WTC11 (cell line): ENCODE measurements at regions not wholly inside any gene's neighbourhood (a gene's known extent, or its start where the extent isn't known, plus 50 kb on each side); places are given as distances from the start of the nearest gene placed in this dataset.

Source experiments
- CBFB ChIP-seq: sonication (generic); formaldehyde crosslinking; IDR thresholded peaks from 2 replicates; pipeline ENCODE4 v1.8.1; 2022; ENCODE audit warnings: mild to moderate bottlenecking, low read depth, missing genetic modification reagents
- CREB1 ChIP-seq: sonication (generic); formaldehyde crosslinking; IDR thresholded peaks from 2 replicates; pipeline ENCODE4 v1.8.0; 2023; ENCODE audit warnings: mild to moderate bottlenecking, missing genetic modification reagents
- CTCF ChIP-seq: fragments of 200-600 bp; IDR thresholded peaks from 2 replicates; pipeline ENCODE4 v1.8.0; 2022; ENCODE audit warnings: antibody characterized with exemption
- FOXK1 ChIP-seq: sonication (generic); formaldehyde crosslinking; IDR thresholded peaks from 2 replicates; pipeline ENCODE4 v1.8.0; 2022; ENCODE audit warnings: mild to moderate bottlenecking, moderate library complexity, missing genetic modification reagents
- HMGA2 ChIP-seq: fragments of 250-450 bp; sonication (Bioruptor Pico); IDR thresholded peaks from 2 replicates; pipeline ENCODE4 v1.4.0; 2021; ENCODE audit warnings: mild to moderate bottlenecking, moderate library complexity
- NFE2L1 ChIP-seq: sonication (generic); formaldehyde crosslinking; IDR thresholded peaks from 2 replicates; pipeline ENCODE4 v1.8.1; 2023; ENCODE audit warnings: missing genetic modification reagents
- NR2C2 ChIP-seq: sonication (generic); formaldehyde crosslinking; IDR thresholded peaks from 2 replicates; pipeline ENCODE4 v1.8.0; 2022; ENCODE audit warnings: mild to moderate bottlenecking, missing genetic modification reagents
- OVOL2 ChIP-seq: fragments of 250-450 bp; sonication (Bioruptor Pico); IDR thresholded peaks from 2 replicates; pipeline ENCODE4 v1.9.0; 2021; ENCODE audit warnings: mild to moderate bottlenecking, borderline replicate concordance
- SP1 ChIP-seq: sonication (generic); formaldehyde crosslinking; conservative IDR thresholded peaks from 2 replicates; pipeline ENCODE4 v1.8.1; 2022; ENCODE audit warnings: missing genetic modification reagents
- USF1 ChIP-seq: sonication (generic); formaldehyde crosslinking; IDR thresholded peaks from 2 replicates; pipeline ENCODE4 v1.8.0; 2022; ENCODE audit warnings: mild to moderate bottlenecking, missing genetic modification reagents
- ZNF396 ChIP-seq: fragments of 250-450 bp; sonication (Bioruptor Pico); IDR thresholded peaks from 2 replicates; pipeline ENCODE4 v1.8.0; 2021; ENCODE audit warnings: mild to moderate bottlenecking, moderate library complexity, borderline replicate concordance
- TF ChIP-seq, protein P1 (sequence below): sonication (generic); formaldehyde crosslinking; IDR thresholded peaks from 2 replicates; pipeline ENCODE4 v1.8.1; 2022; ENCODE audit warnings: mild to moderate bottlenecking, moderate library complexity, missing genetic modification reagents
- TF ChIP-seq, protein P2 (sequence below): sonication (generic); formaldehyde crosslinking; IDR thresholded peaks from 2 replicates; pipeline ENCODE4 v1.8.0; 2022; ENCODE audit warnings: mild to moderate bottlenecking, missing genetic modification reagents
- TF ChIP-seq, protein P3 (sequence below): sonication (generic); formaldehyde crosslinking; IDR thresholded peaks from 2 replicates; pipeline ENCODE4 v1.8.1; 2023; ENCODE audit warnings: mild to moderate bottlenecking, missing genetic modification reagents, borderline replicate concordance

GRCh38 chr18:38651736-38652135, 1086.1 kb upstream of the CELF4 start:
- TF ChIP-seq CREB1 (CRISPR knock-in tag) = no peak
- no peak for TF ChIP-seq SP1 (CRISPR knock-in tag)
- no peak for TF ChIP-seq CTCF
- no peak for TF ChIP-seq USF1
- TF ChIP-seq, protein P1, sequence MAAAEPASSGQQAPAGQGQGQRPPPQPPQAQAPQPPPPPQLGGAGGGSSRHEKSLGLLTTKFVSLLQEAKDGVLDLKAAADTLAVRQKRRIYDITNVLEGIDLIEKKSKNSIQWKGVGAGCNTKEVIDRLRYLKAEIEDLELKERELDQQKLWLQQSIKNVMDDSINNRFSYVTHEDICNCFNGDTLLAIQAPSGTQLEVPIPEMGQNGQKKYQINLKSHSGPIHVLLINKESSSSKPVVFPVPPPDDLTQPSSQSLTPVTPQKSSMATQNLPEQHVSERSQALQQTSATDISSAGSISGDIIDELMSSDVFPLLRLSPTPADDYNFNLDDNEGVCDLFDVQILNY = no peak
- TF ChIP-seq NR2C2 = no peak
- TF ChIP-seq CBFB (CRISPR knock-in tag) = no peak
- TF ChIP-seq NFE2L1 (CRISPR knock-in tag) = no peak
- TF ChIP-seq, protein P2, sequence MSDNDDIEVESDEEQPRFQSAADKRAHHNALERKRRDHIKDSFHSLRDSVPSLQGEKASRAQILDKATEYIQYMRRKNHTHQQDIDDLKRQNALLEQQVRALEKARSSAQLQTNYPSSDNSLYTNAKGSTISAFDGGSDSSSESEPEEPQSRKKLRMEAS (CRISPR knock-in tag) = no peak
- TF ChIP-seq FOXK1 (CRISPR knock-in tag) = no peak
- no peak for TF ChIP-seq HMGA2 (CRISPR knock-in tag)
- no peak for TF ChIP-seq OVOL2 (CRISPR knock-in tag)
- no peak for TF ChIP-seq ZNF396 (CRISPR knock-in tag)
- TF ChIP-seq, protein P3, sequence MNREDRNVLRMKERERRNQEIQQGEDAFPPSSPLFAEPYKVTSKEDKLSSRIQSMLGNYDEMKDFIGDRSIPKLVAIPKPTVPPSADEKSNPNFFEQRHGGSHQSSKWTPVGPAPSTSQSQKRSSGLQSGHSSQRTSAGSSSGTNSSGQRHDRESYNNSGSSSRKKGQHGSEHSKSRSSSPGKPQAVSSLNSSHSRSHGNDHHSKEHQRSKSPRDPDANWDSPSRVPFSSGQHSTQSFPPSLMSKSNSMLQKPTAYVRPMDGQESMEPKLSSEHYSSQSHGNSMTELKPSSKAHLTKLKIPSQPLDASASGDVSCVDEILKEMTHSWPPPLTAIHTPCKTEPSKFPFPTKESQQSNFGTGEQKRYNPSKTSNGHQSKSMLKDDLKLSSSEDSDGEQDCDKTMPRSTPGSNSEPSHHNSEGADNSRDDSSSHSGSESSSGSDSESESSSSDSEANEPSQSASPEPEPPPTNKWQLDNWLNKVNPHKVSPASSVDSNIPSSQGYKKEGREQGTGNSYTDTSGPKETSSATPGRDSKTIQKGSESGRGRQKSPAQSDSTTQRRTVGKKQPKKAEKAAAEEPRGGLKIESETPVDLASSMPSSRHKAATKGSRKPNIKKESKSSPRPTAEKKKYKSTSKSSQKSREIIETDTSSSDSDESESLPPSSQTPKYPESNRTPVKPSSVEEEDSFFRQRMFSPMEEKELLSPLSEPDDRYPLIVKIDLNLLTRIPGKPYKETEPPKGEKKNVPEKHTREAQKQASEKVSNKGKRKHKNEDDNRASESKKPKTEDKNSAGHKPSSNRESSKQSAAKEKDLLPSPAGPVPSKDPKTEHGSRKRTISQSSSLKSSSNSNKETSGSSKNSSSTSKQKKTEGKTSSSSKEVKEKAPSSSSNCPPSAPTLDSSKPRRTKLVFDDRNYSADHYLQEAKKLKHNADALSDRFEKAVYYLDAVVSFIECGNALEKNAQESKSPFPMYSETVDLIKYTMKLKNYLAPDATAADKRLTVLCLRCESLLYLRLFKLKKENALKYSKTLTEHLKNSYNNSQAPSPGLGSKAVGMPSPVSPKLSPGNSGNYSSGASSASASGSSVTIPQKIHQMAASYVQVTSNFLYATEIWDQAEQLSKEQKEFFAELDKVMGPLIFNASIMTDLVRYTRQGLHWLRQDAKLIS (CRISPR knock-in tag) = no peak
